PC-9 (cell line): ENCODE measurements at regions not wholly inside any gene's neighbourhood (a gene's known extent, or its start where the extent isn't known, plus 50 kb on each side); places are given as distances from the start of the nearest gene placed in this dataset.

Experiments
- BruUV-seq: library from RNA; stranded (reverse); fragments of 400-500 nt; replicated peaks from 2 replicates; lab custom pipeline; 2021; lab: Mats Ljungman, UMichigan
- CTCF ChIA-PET: fragments of 300-600 bp; sonication (Branson Sonifier 250); formaldehyde crosslinking; loops from one replicate; lab custom pipeline; 2022; ENCODE audit warnings: antibody characterized with exemption; lab: Charles Lee
- POLR2A ChIA-PET: fragments of 300-600 bp; sonication (Branson Sonifier 250); formaldehyde crosslinking; loops from one replicate; lab custom pipeline; 2022; ENCODE audit warnings: antibody characterized with exemption; ENCODE audit not compliant: unreplicated experiment; lab: Charles Lee
- DNase-seq, 2 experiments: peaks; one replicate each; pipeline versions ENCODE4 v3.0.0 to v3.0.0-alpha.2; 2015 to 2022; ENCODE audit warnings: mixed read lengths in 1 of 2
- H2AFZ ChIP-seq: fragments of 200-600 bp; sonication (generic); 2 replicates; pipeline ENCODE4 v1.8.1; 2017; ENCODE audit warnings: antibody characterized with exemption
- H3F3A ChIP-seq: fragments of 200-600 bp; sonication (generic); 2 replicates; pipeline ENCODE4 v1.8.1; 2017; ENCODE audit warnings: antibody characterized with exemption, mild to moderate bottlenecking, low read depth; ENCODE audit not compliant: insufficient read depth
- H3K27ac ChIP-seq: fragments of 200-600 bp; sonication (generic); 2 replicates; pipeline ENCODE4 v1.6.1; 2016; ENCODE audit warnings: mixed run types
- H3K27me3 ChIP-seq: fragments of 200-600 bp; sonication (generic); 2 replicates; pipeline ENCODE4 v1.6.1; 2016; ENCODE audit warnings: low read depth, mixed run types; ENCODE audit not compliant: insufficient read depth
- H3K36me3 ChIP-seq: fragments of 200-600 bp; sonication (generic); 2 replicates; pipeline ENCODE4 v1.6.1; 2016; ENCODE audit warnings: low read depth, mixed run types
- H3K4me1 ChIP-seq: fragments of 200-600 bp; sonication (generic); replicated peaks from 2 replicates; pipeline ENCODE4 v1.6.1; 2016; ENCODE audit warnings: mixed run types; ENCODE audit not compliant: insufficient read depth
- H3K4me2 ChIP-seq: fragments of 200-600 bp; sonication (generic); 2 replicates; pipeline ENCODE4 v1.6.1; 2017; ENCODE audit warnings: mixed run types
- H3K4me3 ChIP-seq: fragments of 200-600 bp; sonication (generic); 2 replicates; pipeline ENCODE4 v1.6.1; 2016; ENCODE audit warnings: mixed run types
- H3K79me2 ChIP-seq: fragments of 200-600 bp; sonication (generic); 2 replicates; pipeline ENCODE4 v1.6.1; 2017; ENCODE audit warnings: low read depth, mixed run types
- H3K9me2 ChIP-seq: fragments of 200-600 bp; sonication (generic); 2 replicates; pipeline ENCODE4 v1.8.1; 2017; ENCODE audit warnings: mild to moderate bottlenecking; ENCODE audit not compliant: insufficient read depth
- H3K9me3 ChIP-seq: fragments of 200-600 bp; sonication (generic); 2 replicates; pipeline ENCODE4 v1.8.1; 2016; ENCODE audit warnings: low read depth; ENCODE audit not compliant: insufficient read depth
- H4K20me1 ChIP-seq: fragments of 200-600 bp; sonication (generic); 2 replicates; pipeline ENCODE4 v1.8.1; 2017; ENCODE audit not compliant: insufficient read depth
- EZH2 ChIP-seq: fragments of 200-600 bp; sonication (generic); IDR thresholded peaks from 2 replicates; pipeline ENCODE4 v1.8.0; 2017; ENCODE audit warnings: antibody characterized with exemption, low read depth
- intact Hi-C: fragments of 100-400 bp; cut with micrococcal nuclease; formaldehyde crosslinking; loops from one replicate; pipeline ENCODE4 v1.10.0; 2022; ENCODE audit not compliant: unreplicated experiment
- TF ChIP-seq, protein P1 (sequence below): fragments of 200-600 bp; sonication (generic); conservative IDR thresholded peaks from 2 replicates; pipeline ENCODE4 v1.6.1; 2017; ENCODE audit warnings: mixed run types, antibody characterized with exemption, mild to moderate bottlenecking, moderate library complexity

DNA sequence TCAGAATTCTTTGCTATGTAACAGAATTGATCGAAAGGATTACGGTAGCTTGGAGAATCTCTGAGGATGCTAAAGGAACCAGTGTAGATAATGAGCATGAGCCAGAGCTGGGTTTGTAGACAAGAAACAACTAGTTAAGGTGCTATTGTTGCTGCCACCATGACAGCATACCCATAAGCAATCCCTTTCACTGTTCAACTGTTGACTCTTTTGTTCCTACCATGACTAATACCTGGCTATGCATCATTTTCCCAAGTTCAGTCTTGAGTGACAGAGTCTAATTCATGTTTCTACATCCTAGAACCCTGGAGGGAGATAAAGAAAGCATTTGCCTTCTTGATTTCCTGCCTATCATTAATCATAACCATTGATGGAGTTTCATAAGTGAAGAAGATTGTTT lies 600.3 kb downstream of the OTOL1 start:
- Histone ChIP-seq H3F3A (no peaks in the 10 kb centered on the region), H3K27me3 (no peaks in the 10 kb centered on the region), H3K4me2 (no peak overlapping the region), H3K27ac (no peak overlapping the region), H3K4me1 (no peaks in the 10 kb centered on the region), H2AFZ (no peak overlapping the region), H3K9me2 (no peaks in the 10 kb centered on the region; the same call in 1 of the 2 replicates), H4K20me1 (no peaks in the 10 kb centered on the region), H3K79me2 (no peaks in the 10 kb centered on the region), H3K36me3 (no peaks in the 10 kb centered on the region), H3K9me3 (no peaks in the 10 kb centered on the region), H3K4me3 (no peak overlapping the region)
- no peak for TF ChIP-seq EZH2
- TF ChIP-seq, protein P1, sequence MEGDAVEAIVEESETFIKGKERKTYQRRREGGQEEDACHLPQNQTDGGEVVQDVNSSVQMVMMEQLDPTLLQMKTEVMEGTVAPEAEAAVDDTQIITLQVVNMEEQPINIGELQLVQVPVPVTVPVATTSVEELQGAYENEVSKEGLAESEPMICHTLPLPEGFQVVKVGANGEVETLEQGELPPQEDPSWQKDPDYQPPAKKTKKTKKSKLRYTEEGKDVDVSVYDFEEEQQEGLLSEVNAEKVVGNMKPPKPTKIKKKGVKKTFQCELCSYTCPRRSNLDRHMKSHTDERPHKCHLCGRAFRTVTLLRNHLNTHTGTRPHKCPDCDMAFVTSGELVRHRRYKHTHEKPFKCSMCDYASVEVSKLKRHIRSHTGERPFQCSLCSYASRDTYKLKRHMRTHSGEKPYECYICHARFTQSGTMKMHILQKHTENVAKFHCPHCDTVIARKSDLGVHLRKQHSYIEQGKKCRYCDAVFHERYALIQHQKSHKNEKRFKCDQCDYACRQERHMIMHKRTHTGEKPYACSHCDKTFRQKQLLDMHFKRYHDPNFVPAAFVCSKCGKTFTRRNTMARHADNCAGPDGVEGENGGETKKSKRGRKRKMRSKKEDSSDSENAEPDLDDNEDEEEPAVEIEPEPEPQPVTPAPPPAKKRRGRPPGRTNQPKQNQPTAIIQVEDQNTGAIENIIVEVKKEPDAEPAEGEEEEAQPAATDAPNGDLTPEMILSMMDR: no peak
- DNase-seq: no peak
- BruUV-seq: no TSS peak
- intact Hi-C loops: no loop called here
- ChIA-PET POLR2A (no interaction called here), CTCF (no interaction called here)

DNA sequence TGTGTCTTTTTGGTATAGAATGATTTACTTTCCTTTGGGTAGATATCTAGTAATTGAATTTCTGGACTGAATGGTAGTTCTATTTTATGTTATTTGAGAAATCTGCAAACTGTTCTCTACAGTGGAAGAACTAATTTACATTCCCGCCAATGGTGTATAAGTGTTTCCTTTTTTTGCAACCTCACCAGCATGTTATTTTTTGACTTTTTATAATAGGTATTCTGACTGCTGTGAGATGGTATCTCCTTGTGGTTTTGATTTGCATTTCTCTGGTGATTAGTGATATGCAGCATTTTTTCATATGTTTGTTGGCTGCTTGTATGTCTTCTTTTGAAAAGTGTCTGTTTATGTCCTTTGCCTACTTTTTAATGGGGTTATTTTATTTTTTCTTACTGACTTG lies 607.2 kb downstream of the OTOL1 start:
- H3K36me3 ChIP-seq: no peaks in the 10 kb centered on the region
- H3K27ac ChIP-seq: no peak overlapping the region
- no TSS peak for BruUV-seq
- intact Hi-C loops: no loop called here
- no peak overlapping the region for H3K4me3 ChIP-seq
- H2AFZ ChIP-seq: no peak overlapping the region
- no peaks in the 10 kb centered on the region for H3K9me2 ChIP-seq
- no peak overlapping the region for H3K4me2 ChIP-seq
- no peaks in the 10 kb centered on the region for H4K20me1 ChIP-seq
- ChIA-PET POLR2A (no interaction called here), CTCF (no interaction called here)
- H3K79me2 ChIP-seq: no peaks in the 10 kb centered on the region
- H3K27me3 ChIP-seq: no peaks in the 10 kb centered on the region
- H3F3A ChIP-seq: no peaks in the 10 kb centered on the region
- DNase-seq: no peak
- TF ChIP-seq, protein P1: no peak
- no peak for TF ChIP-seq EZH2
- no peaks in the 10 kb centered on the region for H3K9me3 ChIP-seq
- H3K4me1 ChIP-seq: no peaks in the 10 kb centered on the region

DNA sequence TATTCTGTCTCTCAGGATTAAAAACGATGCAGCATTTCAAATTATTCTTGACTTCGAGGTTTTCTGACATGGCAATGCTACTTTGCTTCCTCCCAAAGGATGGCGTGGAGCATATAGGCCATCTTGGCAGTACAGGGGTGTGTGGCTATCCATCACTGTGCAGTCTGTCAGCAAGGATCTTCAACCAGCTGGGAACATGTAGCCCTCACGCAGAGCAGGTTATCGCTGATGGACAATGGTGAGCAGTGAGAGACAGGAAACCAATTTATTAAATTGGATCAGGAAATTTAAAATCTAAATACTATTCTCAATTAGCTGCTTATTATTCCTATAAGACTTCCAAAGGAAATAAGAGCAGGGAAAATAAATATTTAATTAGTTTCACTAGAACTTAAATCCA lies 615.3 kb downstream of the OTOL1 start:
- DNase-seq: no peak
- no TSS peak for BruUV-seq
- no peaks in the 10 kb centered on the region for H3K79me2 ChIP-seq
- CTCF ChIA-PET: no interaction called here
- no peaks in the 10 kb centered on the region for H3K4me1 ChIP-seq
- H3K4me2 ChIP-seq: no peak overlapping the region
- H3K27ac ChIP-seq: no peak overlapping the region
- H3K9me3 ChIP-seq: no peaks in the 10 kb centered on the region
- no peaks in the 10 kb centered on the region for H3K9me2 ChIP-seq
- POLR2A ChIA-PET: no interaction called here
- H3K4me3 ChIP-seq: no peak overlapping the region
- TF ChIP-seq, protein P1: no peak
- no peak for TF ChIP-seq EZH2
- intact Hi-C loops: no loop called here
- H3F3A ChIP-seq: no peaks in the 10 kb centered on the region
- no peak overlapping the region for H2AFZ ChIP-seq
- no peaks in the 10 kb centered on the region for H3K36me3 ChIP-seq
- H4K20me1 ChIP-seq: no peaks in the 10 kb centered on the region
- no peaks in the 10 kb centered on the region for H3K27me3 ChIP-seq
